ENCODE measurements at regions not wholly inside any gene's neighbourhood (a gene's known extent, or its start where the extent isn't known, plus 50 kb on each side); places are given as distances from the start of the nearest gene placed in this dataset.

GRCh38 chr5:28450997-28451396, 1412.6 kb upstream of the CDH9 start:
- TF ChIP-seq POLR2AphosphoS5 (IDR thresholded peaks at IDR 0.05; ENCODE audit: low read depth) (no peak), EZH2 (IDR thresholded peaks at IDR 0.05; ENCODE audit: low read depth, unreplicated experiment) (no peak), JUNB (IDR thresholded peaks at IDR 0.05; ENCODE audit: unreplicated experiment) (no peak), CREB1 (CRISPR knock-in tag; IDR thresholded peaks at IDR 0.05; ENCODE audit: low read depth) (no peak), EZH2phosphoT487 (IDR thresholded peaks at IDR 0.05; ENCODE audit: unreplicated experiment) (no peak)
- TF ChIP-seq, protein P1, sequence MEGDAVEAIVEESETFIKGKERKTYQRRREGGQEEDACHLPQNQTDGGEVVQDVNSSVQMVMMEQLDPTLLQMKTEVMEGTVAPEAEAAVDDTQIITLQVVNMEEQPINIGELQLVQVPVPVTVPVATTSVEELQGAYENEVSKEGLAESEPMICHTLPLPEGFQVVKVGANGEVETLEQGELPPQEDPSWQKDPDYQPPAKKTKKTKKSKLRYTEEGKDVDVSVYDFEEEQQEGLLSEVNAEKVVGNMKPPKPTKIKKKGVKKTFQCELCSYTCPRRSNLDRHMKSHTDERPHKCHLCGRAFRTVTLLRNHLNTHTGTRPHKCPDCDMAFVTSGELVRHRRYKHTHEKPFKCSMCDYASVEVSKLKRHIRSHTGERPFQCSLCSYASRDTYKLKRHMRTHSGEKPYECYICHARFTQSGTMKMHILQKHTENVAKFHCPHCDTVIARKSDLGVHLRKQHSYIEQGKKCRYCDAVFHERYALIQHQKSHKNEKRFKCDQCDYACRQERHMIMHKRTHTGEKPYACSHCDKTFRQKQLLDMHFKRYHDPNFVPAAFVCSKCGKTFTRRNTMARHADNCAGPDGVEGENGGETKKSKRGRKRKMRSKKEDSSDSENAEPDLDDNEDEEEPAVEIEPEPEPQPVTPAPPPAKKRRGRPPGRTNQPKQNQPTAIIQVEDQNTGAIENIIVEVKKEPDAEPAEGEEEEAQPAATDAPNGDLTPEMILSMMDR (conservative IDR thresholded peaks at IDR 0.05; ENCODE audit: low read depth in 2 of 2): no peak
- TF ChIP-seq, protein P2, sequence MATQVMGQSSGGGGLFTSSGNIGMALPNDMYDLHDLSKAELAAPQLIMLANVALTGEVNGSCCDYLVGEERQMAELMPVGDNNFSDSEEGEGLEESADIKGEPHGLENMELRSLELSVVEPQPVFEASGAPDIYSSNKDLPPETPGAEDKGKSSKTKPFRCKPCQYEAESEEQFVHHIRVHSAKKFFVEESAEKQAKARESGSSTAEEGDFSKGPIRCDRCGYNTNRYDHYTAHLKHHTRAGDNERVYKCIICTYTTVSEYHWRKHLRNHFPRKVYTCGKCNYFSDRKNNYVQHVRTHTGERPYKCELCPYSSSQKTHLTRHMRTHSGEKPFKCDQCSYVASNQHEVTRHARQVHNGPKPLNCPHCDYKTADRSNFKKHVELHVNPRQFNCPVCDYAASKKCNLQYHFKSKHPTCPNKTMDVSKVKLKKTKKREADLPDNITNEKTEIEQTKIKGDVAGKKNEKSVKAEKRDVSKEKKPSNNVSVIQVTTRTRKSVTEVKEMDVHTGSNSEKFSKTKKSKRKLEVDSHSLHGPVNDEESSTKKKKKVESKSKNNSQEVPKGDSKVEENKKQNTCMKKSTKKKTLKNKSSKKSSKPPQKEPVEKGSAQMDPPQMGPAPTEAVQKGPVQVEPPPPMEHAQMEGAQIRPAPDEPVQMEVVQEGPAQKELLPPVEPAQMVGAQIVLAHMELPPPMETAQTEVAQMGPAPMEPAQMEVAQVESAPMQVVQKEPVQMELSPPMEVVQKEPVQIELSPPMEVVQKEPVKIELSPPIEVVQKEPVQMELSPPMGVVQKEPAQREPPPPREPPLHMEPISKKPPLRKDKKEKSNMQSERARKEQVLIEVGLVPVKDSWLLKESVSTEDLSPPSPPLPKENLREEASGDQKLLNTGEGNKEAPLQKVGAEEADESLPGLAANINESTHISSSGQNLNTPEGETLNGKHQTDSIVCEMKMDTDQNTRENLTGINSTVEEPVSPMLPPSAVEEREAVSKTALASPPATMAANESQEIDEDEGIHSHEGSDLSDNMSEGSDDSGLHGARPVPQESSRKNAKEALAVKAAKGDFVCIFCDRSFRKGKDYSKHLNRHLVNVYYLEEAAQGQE (IDR thresholded peaks at IDR 0.05; ENCODE audit: unreplicated experiment): no peak

Data from GM23338 (cell line).